Activated naive CD8-positive, alpha-beta T cell treated with anti-CD3 and anti-CD28 coated beads for 36 hours (primary cell): ENCODE measurements at regions not wholly inside any gene's neighbourhood (a gene's known extent, or its start where the extent isn't known, plus 50 kb on each side); places are given as distances from the start of the nearest gene placed in this dataset.

Experiments
- DNase-seq: peaks from one replicate; pipeline ENCODE4 v3.0.0; 2021
- H3K27ac Mint-ChIP-seq: one replicate; pipeline ENCODE4 v1.8.0; 2022; ENCODE audit warnings: mild to moderate bottlenecking, moderate library complexity, mixed read lengths
- H3K27me3 Mint-ChIP-seq: one replicate; pipeline ENCODE4 v1.8.0; 2022; ENCODE audit warnings: mild to moderate bottlenecking, mixed read lengths
- H3K36me3 Mint-ChIP-seq: one replicate; pipeline ENCODE4 v1.8.0; 2021; ENCODE audit warnings: mild to moderate bottlenecking, mixed read lengths
- H3K4me1 Mint-ChIP-seq: one replicate; pipeline ENCODE4 v1.8.0; 2021; ENCODE audit warnings: mixed read lengths
- H3K4me3 Mint-ChIP-seq: one replicate; pipeline ENCODE4 v1.8.0; 2022; ENCODE audit warnings: mild to moderate bottlenecking, moderate library complexity, mixed read lengths
- H3K9me3 Mint-ChIP-seq: one replicate; pipeline ENCODE4 v1.8.0; 2022; ENCODE audit warnings: mixed read lengths

- DNase-seq = no peak
- no peaks in the 10 kb centered on the region for H3K27me3 Mint-ChIP-seq
- H3K4me3 Mint-ChIP-seq = no peak overlapping the region
- no peaks in the 10 kb centered on the region for H3K4me1 Mint-ChIP-seq
- H3K27ac Mint-ChIP-seq = no peak overlapping the region
- H3K9me3 Mint-ChIP-seq = no peaks in the 10 kb centered on the region
- H3K36me3 Mint-ChIP-seq = no peaks in the 10 kb centered on the region
These were observed 61.3 kb upstream of the VCX2 start for GRCh38 chrX:8232406-8232805.

GRCh38 chrX:8233091-8233490 is 62.0 kb upstream of the VCX2 start:
- H3K36me3 Mint-ChIP-seq = no peaks in the 10 kb centered on the region
- H3K27me3 Mint-ChIP-seq = no peaks in the 10 kb centered on the region
- no peak overlapping the region for H3K27ac Mint-ChIP-seq
- H3K4me1 Mint-ChIP-seq = no peaks in the 10 kb centered on the region
- no peak for DNase-seq
- no peaks in the 10 kb centered on the region for H3K9me3 Mint-ChIP-seq
- H3K4me3 Mint-ChIP-seq = no peak overlapping the region

GRCh38 chrX:8235026-8235425 is 64.0 kb upstream of the VCX2 start:
- no peak for DNase-seq
- Mint-ChIP-seq H3K27ac (no peak overlapping the region), H3K4me3 (no peak overlapping the region), H3K27me3 (no peaks in the 10 kb centered on the region), H3K9me3 (no peaks in the 10 kb centered on the region), H3K4me1 (no peaks in the 10 kb centered on the region), H3K36me3 (no peaks in the 10 kb centered on the region)

- DNase-seq = no peak
- Mint-ChIP-seq H3K4me1 (no peaks in the 10 kb centered on the region), H3K36me3 (no peaks in the 10 kb centered on the region), H3K9me3 (no peaks in the 10 kb centered on the region), H3K27ac (no peak overlapping the region), H3K27me3 (no peaks in the 10 kb centered on the region), H3K4me3 (no peak overlapping the region)
These were observed 66.7 kb upstream of the VCX2 start for GRCh38 chrX:8237718-8238117.

GRCh38 chrX:8242431-8243020 is 71.5 kb upstream of the VCX2 start:
- Mint-ChIP-seq H3K4me3 (no peak overlapping the region), H3K36me3 (no peaks in the 10 kb centered on the region), H3K27ac (no peak overlapping the region), H3K27me3 (no peaks in the 10 kb centered on the region), H3K4me1 (no peaks in the 10 kb centered on the region), H3K9me3 (no peaks in the 10 kb centered on the region)
- DNase-seq = no peak

- H3K4me1 Mint-ChIP-seq = no peaks in the 10 kb centered on the region
- H3K27me3 Mint-ChIP-seq = no peaks in the 10 kb centered on the region
- H3K9me3 Mint-ChIP-seq = no peaks in the 10 kb centered on the region
- H3K27ac Mint-ChIP-seq = no peak overlapping the region
- H3K4me3 Mint-ChIP-seq = no peak overlapping the region
- no peak for DNase-seq
- H3K36me3 Mint-ChIP-seq = no peaks in the 10 kb centered on the region
These were observed 73.2 kb upstream of the VCX2 start for GRCh38 chrX:8244301-8244700.

- no peaks in the 10 kb centered on the region for H3K9me3 Mint-ChIP-seq
- no peak overlapping the region for H3K4me3 Mint-ChIP-seq
- no peaks in the 10 kb centered on the region for H3K36me3 Mint-ChIP-seq
- no peaks in the 10 kb centered on the region for H3K4me1 Mint-ChIP-seq
- H3K27ac Mint-ChIP-seq = no peak overlapping the region
- H3K27me3 Mint-ChIP-seq = no peaks in the 10 kb centered on the region
- no peak for DNase-seq
These were observed 74.3 kb upstream of the VCX2 start for GRCh38 chrX:8245411-8245810.

- Mint-ChIP-seq H3K36me3 (no peaks in the 10 kb centered on the region), H3K4me1 (no peaks in the 10 kb centered on the region), H3K4me3 (no peak overlapping the region), H3K27me3 (no peaks in the 10 kb centered on the region), H3K9me3 (no peaks in the 10 kb centered on the region), H3K27ac (no peak overlapping the region)
- DNase-seq = no peak
These were observed 82.0 kb upstream of the VCX2 start for GRCh38 chrX:8253096-8253495.

- H3K36me3 Mint-ChIP-seq = no peaks in the 10 kb centered on the region
These were observed 83.3 kb upstream of the VCX2 start for GRCh38 chrX:8254401-8254800.

GRCh38 chrX:8272821-8273220 is 101.8 kb upstream of the VCX2 start:
- no peaks in the 10 kb centered on the region for H3K4me1 Mint-ChIP-seq

More at GRCh38 chrX:8254401-8254800, 83.3 kb upstream of the VCX2 start:
- DNase-seq = no peak
- no peaks in the 10 kb centered on the region for H3K4me1 Mint-ChIP-seq
- H3K27ac Mint-ChIP-seq = no peak overlapping the region
- H3K9me3 Mint-ChIP-seq = no peaks in the 10 kb centered on the region
- no peak overlapping the region for H3K4me3 Mint-ChIP-seq
- H3K27me3 Mint-ChIP-seq = no peaks in the 10 kb centered on the region

GRCh38 chrX:8273451-8273895 is 102.4 kb upstream of the VCX2 start:
- Mint-ChIP-seq H3K9me3 (peaks cover 8% of the 10 kb centered on the region), H3K27me3 (no peaks in the 10 kb centered on the region), H3K4me1 (no peaks in the 10 kb centered on the region), H3K4me3 (no peak overlapping the region), H3K36me3 (no peaks in the 10 kb centered on the region), H3K27ac (no peak overlapping the region)
- no peak for DNase-seq

More at GRCh38 chrX:8272821-8273220, 101.8 kb upstream of the VCX2 start:
- Mint-ChIP-seq H3K4me3 (no peak overlapping the region), H3K9me3 (peaks cover 8% of the 10 kb centered on the region), H3K36me3 (no peaks in the 10 kb centered on the region), H3K27me3 (no peaks in the 10 kb centered on the region), H3K27ac (no peak overlapping the region)
- no peak for DNase-seq

- Mint-ChIP-seq H3K27ac (no peak overlapping the region), H3K9me3 (peaks cover 8% of the 10 kb centered on the region), H3K4me1 (no peaks in the 10 kb centered on the region), H3K4me3 (no peak overlapping the region), H3K36me3 (no peaks in the 10 kb centered on the region), H3K27me3 (no peaks in the 10 kb centered on the region)
- no peak for DNase-seq
These were observed 103.1 kb upstream of the VCX2 start for GRCh38 chrX:8274170-8274569.

- no peaks in the 10 kb centered on the region for H3K36me3 Mint-ChIP-seq
- peaks cover 6% of the 10 kb centered on the region for H3K9me3 Mint-ChIP-seq
- H3K27me3 Mint-ChIP-seq = no peaks in the 10 kb centered on the region
- no peaks in the 10 kb centered on the region for H3K4me1 Mint-ChIP-seq
- H3K4me3 Mint-ChIP-seq = no peak overlapping the region
- no peak for DNase-seq
- H3K27ac Mint-ChIP-seq = no peak overlapping the region
These were observed 107.5 kb upstream of the VCX2 start for GRCh38 chrX:8278557-8278956.

- no peak for DNase-seq
- no peaks in the 10 kb centered on the region for H3K36me3 Mint-ChIP-seq
- peaks cover 6% of the 10 kb centered on the region for H3K9me3 Mint-ChIP-seq
- H3K4me3 Mint-ChIP-seq = no peak overlapping the region
- H3K27ac Mint-ChIP-seq = no peak overlapping the region
- no peaks in the 10 kb centered on the region for H3K4me1 Mint-ChIP-seq
- no peaks in the 10 kb centered on the region for H3K27me3 Mint-ChIP-seq
These were observed 108.3 kb upstream of the VCX2 start for GRCh38 chrX:8279323-8279722.

- Mint-ChIP-seq H3K27me3 (no peaks in the 10 kb centered on the region), H3K36me3 (no peaks in the 10 kb centered on the region), H3K27ac (no peak overlapping the region), H3K4me3 (no peak overlapping the region), H3K4me1 (no peaks in the 10 kb centered on the region), H3K9me3 (no peaks in the 10 kb centered on the region)
- DNase-seq = no peak
These were observed 113.1 kb upstream of the VCX2 start for GRCh38 chrX:8284131-8284530.

- peaks cover 2% of the 10 kb centered on the region for H3K9me3 Mint-ChIP-seq
- no peaks in the 10 kb centered on the region for H3K27me3 Mint-ChIP-seq
- DNase-seq = no peak
- H3K36me3 Mint-ChIP-seq = no peaks in the 10 kb centered on the region
- no peak overlapping the region for H3K4me3 Mint-ChIP-seq
- no peak overlapping the region for H3K27ac Mint-ChIP-seq
- H3K4me1 Mint-ChIP-seq = no peaks in the 10 kb centered on the region
These were observed 117.5 kb upstream of the VCX2 start for GRCh38 chrX:8288590-8288989.
